CD8-positive, alpha-beta memory T cell (primary cell): ENCODE measurements at regions not wholly inside any gene's neighbourhood (a gene's known extent, or its start where the extent isn't known, plus 50 kb on each side); places are given as distances from the start of the nearest gene placed in this dataset.
A peak's percentile ranks its signal among the peaks of the same experiment; 100 is the strongest.
"Not testable (repeated sequence)": the region's sequence is repeated elsewhere in the genome, so short reads cannot be mapped to it uniquely, and the experiment has no call there.

Experiments used
- CTCF ChIA-PET: fragments of 350-600 bp; sonication (Branson Sonifier 250); formaldehyde crosslinking; loops from one replicate; lab custom pipeline; 2021; ENCODE audit warnings: antibody characterized with exemption; lab: Charles Lee
- POLR2A ChIA-PET: fragments of 350-600 bp; sonication (Branson Sonifier 250); formaldehyde crosslinking; loops from one replicate; lab custom pipeline; 2021; ENCODE audit warnings: antibody characterized with exemption; lab: Charles Lee
- DNase-seq, 5 donors: peaks; one replicate each; pipeline versions ENCODE4 v3.0.0 to v3.0.0-alpha.2; 2020 to 2022; ENCODE audit warnings: mixed read lengths in 1 of 5
- H3K27ac ChIP-seq: one replicate; pipeline ENCODE4 v1.7.0; 2013; ENCODE audit warnings: low read depth, mild to moderate bottlenecking, low read length, moderate library complexity
- H3K27me3 ChIP-seq: 2 replicates; pipeline ENCODE4 v1.7.0; 2013; ENCODE audit warnings: low read length, mild to moderate bottlenecking; ENCODE audit not compliant: insufficient read depth, poor library complexity, severe bottlenecking
- H3K36me3 ChIP-seq: 2 replicates; pipeline ENCODE4 v1.7.0; 2013; ENCODE audit warnings: mild to moderate bottlenecking, low read length, moderate library complexity; ENCODE audit not compliant: insufficient read depth
- H3K4me1 ChIP-seq: 2 replicates; pipeline ENCODE4 v1.7.0; 2013; ENCODE audit warnings: mild to moderate bottlenecking, low read length, moderate library complexity; ENCODE audit not compliant: insufficient read depth
- H3K4me3 ChIP-seq: 2 replicates; pipeline ENCODE4 v1.7.0; 2013; ENCODE audit warnings: mild to moderate bottlenecking, low read length
- H3K9me3 ChIP-seq: 2 replicates; pipeline ENCODE4 v1.7.0; 2013; ENCODE audit warnings: mild to moderate bottlenecking, low read length
- H3K27ac Mint-ChIP-seq, 8 donors: one replicate each; pipeline ENCODE4 v1.8.0; 2020 to 2021; ENCODE audit warnings: mixed read lengths in 8 of 8, mild to moderate bottlenecking in 6 of 8, inconsistent platforms in 3 of 8, moderate library complexity in 3 of 8
- H3K27me3 Mint-ChIP-seq, 2 donors: one replicate each; pipeline ENCODE4 v1.8.0; 2020 to 2021; ENCODE audit warnings: mixed read lengths in 2 of 2, mild to moderate bottlenecking in 1 of 2, moderate library complexity in 1 of 2
- H3K36me3 Mint-ChIP-seq, 3 donors: one replicate each; pipeline ENCODE4 v1.8.0; 2020 to 2021; ENCODE audit warnings: mixed read lengths in 3 of 3, inconsistent platforms in 1 of 3, mild to moderate bottlenecking in 1 of 3
- H3K4me1 Mint-ChIP-seq, 3 donors: one replicate each; pipeline ENCODE4 v1.8.0; 2020 to 2021; ENCODE audit warnings: mixed read lengths in 3 of 3, inconsistent platforms in 1 of 3, mild to moderate bottlenecking in 1 of 3
- H3K4me3 Mint-ChIP-seq, 7 donors: one replicate each; pipeline ENCODE4 v1.8.0; 2020 to 2021; ENCODE audit warnings: mixed read lengths in 7 of 7, mild to moderate bottlenecking in 6 of 7, moderate library complexity in 4 of 7, inconsistent platforms in 2 of 7
- H3K9me3 Mint-ChIP-seq, 5 donors: one replicate each; pipeline ENCODE4 v1.8.0; 2020 to 2022; ENCODE audit warnings: mixed read lengths in 5 of 5, mild to moderate bottlenecking in 3 of 5, moderate library complexity in 2 of 5, inconsistent platforms in 1 of 5

DNA sequence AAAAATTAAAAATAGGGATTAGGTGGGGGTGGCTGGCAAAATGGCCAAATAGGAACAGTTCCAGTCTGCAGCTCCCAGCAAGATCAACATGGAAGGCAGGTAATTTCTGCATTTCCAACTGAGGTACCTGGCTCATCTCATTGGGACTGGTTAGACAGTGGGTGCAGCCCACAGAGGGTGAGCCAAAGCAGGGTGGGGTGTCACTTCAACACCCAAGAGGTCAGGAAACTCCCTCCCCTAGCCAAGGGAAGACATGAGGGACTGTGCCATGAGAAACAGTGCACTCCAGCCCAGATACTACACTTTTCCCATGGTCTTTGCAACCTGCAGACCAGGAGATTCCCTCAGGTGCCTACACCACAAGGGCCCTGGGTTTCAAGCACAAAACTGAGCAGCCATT lies 109.3 kb upstream of the CAB39 start:
- H3K4me1 ChIP-seq, result peaks cover 44% of the 10 kb centered on the region
- H3K4me3 Mint-ChIP-seq, result peak overlapping the region; percentile 35 to 92 (median 78)
- peaks cover 60 to 74% (median 72%) of the 10 kb centered on the region in 3 donors for H3K4me1 Mint-ChIP-seq
- not testable (repeated sequence) for DNase-seq, H3K9me3 ChIP-seq, H3K36me3 ChIP-seq, H3K27me3 ChIP-seq, H3K27me3 Mint-ChIP-seq
- H3K9me3 Mint-ChIP-seq, result peaks cover 0 to 18% (median 14%) of the 10 kb centered on the region in 5 donors
- peak overlapping the region; percentile 66 for H3K27ac ChIP-seq
- POLR2A ChIA-PET, result interaction anchor here (0.6 to 1.9 kb wide), 3 partner anchors 111 to 186 kb away, joined by 3 to 7 read pairs (median 4); no protein-coding TSS in a partner anchor
- CTCF ChIA-PET, result interaction anchor here (0.6 to 1.2 kb wide), 2 partner anchors 7 to 186 kb away, joined by 3 to 4 read pairs; no protein-coding TSS in a partner anchor
- peak overlapping the region; percentile 54 for H3K4me3 ChIP-seq
- peaks cover 4 to 36% (median 5%) of the 10 kb centered on the region in 3 donors for H3K36me3 Mint-ChIP-seq
- H3K27ac Mint-ChIP-seq, result peak overlapping the region; percentile 93 to 99 (median 98)

DNA sequence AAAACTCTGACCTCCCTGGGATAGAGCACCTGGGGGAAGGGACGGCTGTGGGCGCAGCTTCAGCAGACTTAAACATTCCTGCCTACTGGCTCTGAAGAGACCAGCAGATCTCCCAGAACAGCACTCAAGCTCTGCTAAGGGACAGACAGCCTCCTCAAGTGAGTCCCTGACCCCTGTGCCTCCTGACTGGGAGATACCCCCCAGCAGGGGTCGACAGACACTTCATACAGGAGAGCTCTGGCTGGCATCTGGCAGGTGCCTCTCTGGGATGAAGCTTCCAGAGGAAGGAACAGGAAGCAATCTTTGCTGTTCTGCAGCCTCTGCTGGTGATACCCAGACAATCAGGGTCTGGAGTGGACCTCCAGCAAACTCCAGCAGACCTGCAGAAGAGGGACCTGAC lies 108.5 kb upstream of the CAB39 start:
- peaks cover 44% of the 10 kb centered on the region for H3K4me1 ChIP-seq
- Mint-ChIP-seq H3K4me3 (peak overlapping the region in 2 of 7 donors; percentile 28), H3K27ac (peak overlapping the region in 5 of 8 donors; percentile 55 to 95 (median 76)), H3K9me3 (peaks cover 0 to 25% (median 17%) of the 10 kb centered on the region in 5 donors), H3K36me3 (peaks cover 3 to 41% (median 4%) of the 10 kb centered on the region in 3 donors), H3K4me1 (peaks cover 54 to 67% (median 66%) of the 10 kb centered on the region in 3 donors)
- H3K27ac ChIP-seq, POLR2A ChIA-PET, H3K36me3 ChIP-seq, H3K27me3 ChIP-seq, DNase-seq, H3K4me3 ChIP-seq, CTCF ChIA-PET, H3K9me3 ChIP-seq, H3K27me3 Mint-ChIP-seq: not testable (repeated sequence)

DNA sequence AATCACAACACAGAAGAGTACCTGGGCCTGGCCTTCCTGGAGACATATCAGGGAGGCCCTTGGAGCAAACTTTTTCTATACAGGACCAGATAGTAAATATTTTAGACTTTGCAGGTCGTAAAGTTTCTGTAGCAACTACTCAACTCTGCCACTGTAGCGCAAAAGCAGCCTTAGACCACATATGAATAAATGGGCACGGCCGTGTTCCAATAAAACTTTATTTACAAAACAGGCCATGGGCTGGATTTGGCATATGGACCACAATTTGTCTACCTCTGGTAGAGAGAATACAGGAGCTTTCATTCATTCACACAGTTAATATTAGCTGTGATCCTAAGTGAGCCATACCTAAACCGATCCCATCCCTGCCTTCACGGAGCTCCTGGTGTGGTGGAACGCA lies 98.6 kb upstream of the CAB39 start:
- Mint-ChIP-seq H3K4me1 (peaks cover 12 to 17% (median 14%) of the 10 kb centered on the region in 3 donors), H3K36me3 (peaks cover 0 to 7% (median 2%) of the 10 kb centered on the region in 3 donors), H3K4me3 (no peak overlapping the region), H3K9me3 (peaks cover 0 to 6% (median 3%) of the 10 kb centered on the region in 5 donors), H3K27me3 (no peaks in the 10 kb centered on the region), H3K27ac (no peak overlapping the region)
- H3K9me3 ChIP-seq, result no peaks in the 10 kb centered on the region
- H3K4me1 ChIP-seq, result peaks cover 10% of the 10 kb centered on the region
- H3K27ac ChIP-seq, result no peak overlapping the region
- H3K27me3 ChIP-seq, result no peaks in the 10 kb centered on the region
- CTCF ChIA-PET, result interaction anchor here (1.3 kb wide), 1 partner anchor 547 kb away, joined by 4 read pairs; no protein-coding TSS in a partner anchor
- no peaks in the 10 kb centered on the region for H3K36me3 ChIP-seq
- DNase-seq, result no peak
- H3K4me3 ChIP-seq, result no peak overlapping the region
- POLR2A ChIA-PET, result interaction anchor here (0.6 to 0.7 kb wide), 2 partner anchors 47 to 174 kb away, joined by 3 read pairs; no protein-coding TSS in a partner anchor

DNA sequence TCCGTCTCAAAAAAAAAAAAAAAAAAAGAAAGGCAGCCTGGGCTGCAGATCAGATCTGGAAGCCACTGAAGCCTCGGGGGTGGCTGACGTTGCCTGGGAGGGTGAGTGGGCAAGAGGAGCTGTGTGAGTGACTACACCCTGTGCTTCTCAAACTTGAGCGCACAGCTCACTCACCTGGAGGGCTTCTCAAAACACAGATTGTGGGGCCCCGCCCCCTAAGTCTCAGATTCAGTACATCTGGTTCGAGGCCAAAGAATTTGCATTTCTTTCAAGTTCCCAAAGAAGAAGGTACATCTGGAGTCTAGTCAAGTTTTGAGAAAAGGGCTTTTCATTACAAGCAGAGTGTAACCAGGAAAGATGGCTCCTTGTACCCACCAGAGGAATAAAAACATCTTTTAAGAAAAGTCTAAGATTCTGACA lies 97.7 kb upstream of the CAB39 start:
- H3K4me3 Mint-ChIP-seq, result no peak overlapping the region
- POLR2A ChIA-PET, result interaction anchor here (0.6 to 0.7 kb wide), 2 partner anchors 46 to 153 kb away, joined by 3 to 9 read pairs; no protein-coding TSS in a partner anchor
- Histone ChIP-seq H3K27me3 (no peaks in the 10 kb centered on the region), H3K27ac (no peak overlapping the region), H3K9me3 (no peaks in the 10 kb centered on the region), H3K36me3 (no peaks in the 10 kb centered on the region), H3K4me3 (no peak overlapping the region), H3K4me1 (peaks cover 10% of the 10 kb centered on the region)
- no peak for DNase-seq
- no peaks in the 10 kb centered on the region for H3K9me3 Mint-ChIP-seq
- H3K27me3 Mint-ChIP-seq, result no peaks in the 10 kb centered on the region
- H3K4me1 Mint-ChIP-seq, result peaks cover 10 to 14% (median 12%) of the 10 kb centered on the region in 3 donors
- no peak overlapping the region for H3K27ac Mint-ChIP-seq
- no peaks in the 10 kb centered on the region for H3K36me3 Mint-ChIP-seq
- CTCF ChIA-PET, result no interaction called here

DNA sequence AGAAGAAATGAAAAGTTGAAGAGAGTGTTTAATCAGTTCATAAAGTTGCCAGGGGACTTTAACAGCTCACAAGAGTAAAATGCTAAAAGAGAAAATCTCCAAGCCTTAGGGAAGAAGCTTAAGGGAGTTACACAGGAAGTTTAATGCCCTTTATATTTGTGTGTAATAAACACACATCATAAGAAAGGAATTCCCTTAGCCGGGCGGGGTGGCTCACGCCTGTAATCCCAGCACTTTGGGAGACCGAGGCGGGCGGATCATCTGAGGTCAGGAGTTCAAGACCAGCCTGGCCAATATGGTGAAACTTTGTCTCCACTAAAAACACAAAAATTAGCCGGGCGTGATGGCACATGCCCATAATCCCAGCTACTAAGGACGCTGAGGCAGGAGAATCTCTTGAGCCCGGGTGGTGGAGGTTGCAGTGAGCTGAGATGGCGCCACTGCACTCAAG lies 95.4 kb upstream of the CAB39 start:
- POLR2A ChIA-PET, result not testable (repeated sequence)

DNA sequence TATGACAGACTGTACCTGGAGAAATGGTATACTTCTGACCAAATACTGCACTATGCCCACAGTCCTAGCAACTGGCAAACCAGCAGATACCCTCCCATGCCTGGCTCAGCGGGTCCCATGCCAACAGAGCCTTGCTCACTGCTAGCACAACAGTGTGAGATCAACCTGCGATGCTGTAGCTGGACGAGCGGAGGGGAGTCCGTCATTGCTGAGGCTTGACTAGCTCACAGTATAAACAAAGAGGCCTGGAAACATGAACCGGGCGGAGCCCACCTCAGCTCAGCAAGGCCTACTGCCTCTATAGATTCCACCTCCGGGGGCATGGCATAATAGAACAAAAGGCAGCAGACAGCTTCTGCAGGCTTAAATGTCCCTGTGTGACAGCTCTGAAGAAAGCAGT lies 93.2 kb upstream of the CAB39 start:
- Mint-ChIP-seq H3K4me1 (peaks cover 0 to 2% (median 0%) of the 10 kb centered on the region in 3 donors), H3K36me3 (peaks cover 0 to 17% (median 0%) of the 10 kb centered on the region in 3 donors), H3K27ac (no peak overlapping the region), H3K9me3 (peaks cover 0 to 2% (median 0%) of the 10 kb centered on the region in 5 donors), H3K27me3 (no peaks in the 10 kb centered on the region), H3K4me3 (no peak overlapping the region)
- POLR2A ChIA-PET, result no interaction called here
- DNase-seq, result no peak
- no peak overlapping the region for H3K27ac ChIP-seq
- CTCF ChIA-PET, result interaction anchor here (1.2 kb wide), 1 partner anchor 9 kb away, joined by 3 read pairs; no protein-coding TSS in a partner anchor
- H3K36me3 ChIP-seq, result no peaks in the 10 kb centered on the region
- no peaks in the 10 kb centered on the region for H3K27me3 ChIP-seq
- H3K4me3 ChIP-seq, result no peak overlapping the region
- no peaks in the 10 kb centered on the region for H3K9me3 ChIP-seq
- H3K4me1 ChIP-seq, result no peaks in the 10 kb centered on the region

More for the DNA sequence above, 95.4 kb upstream of the CAB39 start:
- H3K36me3 ChIP-seq, H3K27ac ChIP-seq, CTCF ChIA-PET, H3K9me3 Mint-ChIP-seq, H3K4me1 ChIP-seq, H3K4me3 Mint-ChIP-seq, H3K4me1 Mint-ChIP-seq, H3K4me3 ChIP-seq, H3K27me3 ChIP-seq, H3K9me3 ChIP-seq, H3K27ac Mint-ChIP-seq, DNase-seq, H3K27me3 Mint-ChIP-seq, H3K36me3 Mint-ChIP-seq: not testable (repeated sequence)

DNA sequence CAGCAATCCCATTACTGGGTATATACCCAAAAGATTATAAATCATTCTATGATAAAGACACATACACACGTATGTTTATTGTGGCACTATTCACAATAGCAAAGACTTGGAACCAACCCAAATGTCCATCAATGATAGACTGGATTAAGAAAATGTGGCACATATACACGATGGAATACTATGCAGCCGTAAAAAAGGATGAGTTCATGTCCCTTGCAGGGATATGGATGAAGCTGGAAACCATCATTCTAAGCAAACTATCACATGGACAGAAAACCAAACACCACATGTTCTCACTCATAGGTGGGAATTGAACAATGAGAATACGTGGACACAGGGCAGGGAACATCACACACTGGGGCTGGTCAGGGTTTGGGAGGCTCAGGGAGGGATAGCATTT lies 87.4 kb upstream of the CAB39 start:
- H3K36me3 ChIP-seq, H3K27ac Mint-ChIP-seq, H3K4me3 ChIP-seq, H3K27ac ChIP-seq, H3K9me3 ChIP-seq, CTCF ChIA-PET, H3K27me3 ChIP-seq, H3K4me1 Mint-ChIP-seq, POLR2A ChIA-PET, H3K4me1 ChIP-seq, DNase-seq, H3K9me3 Mint-ChIP-seq, H3K4me3 Mint-ChIP-seq, H3K27me3 Mint-ChIP-seq: not testable (repeated sequence)
- peaks cover 0 to 17% (median 0%) of the 10 kb centered on the region in 3 donors for H3K36me3 Mint-ChIP-seq

DNA sequence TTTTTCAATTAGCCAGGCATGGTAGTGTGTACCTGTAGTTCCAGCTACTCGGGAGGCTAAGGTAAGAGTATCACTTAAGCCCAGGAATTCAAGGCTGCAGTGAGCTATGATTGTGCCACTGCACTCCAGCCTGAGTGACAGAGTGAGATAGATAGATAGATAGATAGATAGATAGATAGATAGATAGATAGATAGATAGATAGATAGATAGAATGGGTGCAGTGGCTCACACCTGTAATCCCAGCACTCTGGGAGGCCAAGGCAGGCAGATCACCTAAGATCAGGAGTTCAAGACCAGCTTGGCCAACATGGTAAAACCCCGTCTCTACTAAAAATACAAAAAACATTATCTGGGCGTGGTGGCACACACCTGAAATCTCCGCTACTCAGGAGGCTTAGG lies 85.6 kb upstream of the CAB39 start:
- DNase-seq, H3K4me3 ChIP-seq, H3K4me1 Mint-ChIP-seq, H3K27ac Mint-ChIP-seq, H3K27me3 Mint-ChIP-seq, H3K27me3 ChIP-seq, H3K9me3 ChIP-seq, CTCF ChIA-PET, H3K27ac ChIP-seq, H3K4me1 ChIP-seq, H3K4me3 Mint-ChIP-seq, POLR2A ChIA-PET, H3K36me3 ChIP-seq, H3K9me3 Mint-ChIP-seq: not testable (repeated sequence)
- peaks cover 0 to 13% (median 0%) of the 10 kb centered on the region in 3 donors for H3K36me3 Mint-ChIP-seq
